DND-41 (cell line): ENCODE measurements at regions not wholly inside any gene's neighbourhood (a gene's known extent, or its start where the extent isn't known, plus 50 kb on each side); places are given as distances from the start of the nearest gene placed in this dataset.

ENCODE experiments used
- ATAC-seq: fragments of 200-7000 bp; cut with Tn5 transposase; 3 replicates; pipeline ENCODE4 v1.9.1; 2021; ENCODE audit warnings: low read depth; ENCODE audit not compliant: insufficient read depth
- DNase-seq: peaks from one replicate; pipeline ENCODE4 v3.0.0-alpha.2; 2020
- H2AFZ ChIP-seq: 2 replicates; pipeline ENCODE4 v1.6.0; 2012; ENCODE audit warnings: low read depth, low read length
- H3K27ac ChIP-seq: 2 replicates; pipeline ENCODE4 v1.5.1; 2012; ENCODE audit warnings: low read length, inconsistent platforms
- H3K27me3 ChIP-seq: fragments of 200-600 bp; sonication (generic); 2 replicates; pipeline ENCODE4 v1.6.0; 2012; ENCODE audit warnings: low read length, mild to moderate bottlenecking, inconsistent platforms; ENCODE audit not compliant: insufficient read depth, poor library complexity
- H3K36me3 ChIP-seq: 2 replicates; pipeline ENCODE4 v1.5.1; 2012; ENCODE audit warnings: low read length, inconsistent platforms; ENCODE audit not compliant: insufficient read depth
- H3K4me1 ChIP-seq: 2 replicates; pipeline ENCODE4 v1.5.1; 2012; ENCODE audit warnings: mild to moderate bottlenecking, low read length; ENCODE audit not compliant: insufficient read depth
- H3K4me2 ChIP-seq: 2 replicates; pipeline ENCODE4 v1.6.0; 2012; ENCODE audit warnings: mild to moderate bottlenecking, moderate library complexity, low read length, inconsistent platforms; ENCODE audit not compliant: insufficient read depth
- H3K4me3 ChIP-seq, 2 experiments: fragments of 200-600 bp in 1 of 2; shearing (Covaris generic) in 1 of 2; 2 replicates each; pipeline ENCODE4 v1.5.1; 2012 to 2016; ENCODE audit warnings: inconsistent platforms in 2 of 2, low read length in 2 of 2, mild to moderate bottlenecking in 2 of 2, low read depth in 1 of 2, moderate library complexity in 1 of 2
- H3K79me2 ChIP-seq: 2 replicates; pipeline ENCODE4 v1.6.0; 2012; ENCODE audit warnings: low read length, inconsistent platforms; ENCODE audit not compliant: insufficient read depth
- H3K9ac ChIP-seq: 2 replicates; pipeline ENCODE4 v1.6.0; 2012; ENCODE audit warnings: low read depth, mild to moderate bottlenecking, inconsistent platforms, low read length, moderate library complexity
- H3K9me3 ChIP-seq: 2 replicates; pipeline ENCODE4 v1.5.1; 2012; ENCODE audit warnings: low read length, moderate library complexity, mild to moderate bottlenecking, inconsistent platforms; ENCODE audit not compliant: insufficient read depth, severe bottlenecking
- H4K20me1 ChIP-seq: 2 replicates; pipeline ENCODE4 v1.6.0; 2012; ENCODE audit warnings: low read length; ENCODE audit not compliant: insufficient read depth
- EZH2 ChIP-seq: IDR thresholded peaks from 3 replicates; pipeline ENCODE4 v1.6.1; 2012; ENCODE audit warnings: borderline replicate concordance, low read depth, mild to moderate bottlenecking, moderate library complexity, low read length, inconsistent platforms; ENCODE audit not compliant: severe bottlenecking
- TF ChIP-seq, protein P1 (sequence below): IDR thresholded peaks from 2 replicates; pipeline ENCODE4 v1.5.1; 2012; ENCODE audit warnings: borderline replicate concordance, low read length, moderate library complexity, mild to moderate bottlenecking; ENCODE audit not compliant: poor library complexity, severe bottlenecking; ENCODE audit errors: extremely low read depth

GRCh38 chr14:48536318-48536717 is 860.9 kb upstream of the MDGA2 start:
- no peak for ATAC-seq
- Histone ChIP-seq H3K36me3 (no peaks in the 10 kb centered on the region), H3K27ac (no peak overlapping the region), H4K20me1 (no peaks in the 10 kb centered on the region), H3K4me2 (no peak overlapping the region), H3K9me3 (no peaks in the 10 kb centered on the region), H3K27me3 (no peaks in the 10 kb centered on the region), H3K9ac (no peak overlapping the region), H3K4me1 (no peaks in the 10 kb centered on the region), H2AFZ (no peak overlapping the region), H3K4me3 (no peak overlapping the region), H3K79me2 (no peaks in the 10 kb centered on the region)
- no peak for DNase-seq
- TF ChIP-seq EZH2, result no peak
- TF ChIP-seq, protein P1, sequence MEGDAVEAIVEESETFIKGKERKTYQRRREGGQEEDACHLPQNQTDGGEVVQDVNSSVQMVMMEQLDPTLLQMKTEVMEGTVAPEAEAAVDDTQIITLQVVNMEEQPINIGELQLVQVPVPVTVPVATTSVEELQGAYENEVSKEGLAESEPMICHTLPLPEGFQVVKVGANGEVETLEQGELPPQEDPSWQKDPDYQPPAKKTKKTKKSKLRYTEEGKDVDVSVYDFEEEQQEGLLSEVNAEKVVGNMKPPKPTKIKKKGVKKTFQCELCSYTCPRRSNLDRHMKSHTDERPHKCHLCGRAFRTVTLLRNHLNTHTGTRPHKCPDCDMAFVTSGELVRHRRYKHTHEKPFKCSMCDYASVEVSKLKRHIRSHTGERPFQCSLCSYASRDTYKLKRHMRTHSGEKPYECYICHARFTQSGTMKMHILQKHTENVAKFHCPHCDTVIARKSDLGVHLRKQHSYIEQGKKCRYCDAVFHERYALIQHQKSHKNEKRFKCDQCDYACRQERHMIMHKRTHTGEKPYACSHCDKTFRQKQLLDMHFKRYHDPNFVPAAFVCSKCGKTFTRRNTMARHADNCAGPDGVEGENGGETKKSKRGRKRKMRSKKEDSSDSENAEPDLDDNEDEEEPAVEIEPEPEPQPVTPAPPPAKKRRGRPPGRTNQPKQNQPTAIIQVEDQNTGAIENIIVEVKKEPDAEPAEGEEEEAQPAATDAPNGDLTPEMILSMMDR, result no peak

DNA sequence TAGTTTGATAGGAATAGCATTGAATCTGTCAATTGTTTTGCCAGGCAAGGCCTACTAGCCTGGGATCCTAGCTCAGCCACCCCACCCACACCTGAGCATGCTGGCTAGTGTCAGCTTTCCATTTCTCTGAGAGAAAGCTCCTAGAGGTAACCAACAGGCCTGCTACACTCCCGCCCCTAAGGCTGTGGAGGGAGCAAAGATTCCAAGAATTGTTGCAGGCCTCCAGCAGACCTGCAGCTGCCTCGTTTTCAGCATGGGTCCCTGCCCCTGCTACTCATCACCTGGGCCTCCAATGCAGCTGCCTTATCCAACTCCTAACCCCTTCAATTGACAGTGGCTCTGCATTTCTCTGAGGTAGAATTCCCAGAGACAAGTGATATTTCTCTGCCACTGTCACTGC is 852.4 kb upstream of the MDGA2 start:
- H3K4me2 ChIP-seq, result no peak overlapping the region
- no peak overlapping the region for H3K27ac ChIP-seq
- DNase-seq, result no peak
- TF ChIP-seq, protein P1, result no peak
- no peak for TF ChIP-seq EZH2
- no peaks in the 10 kb centered on the region for H3K27me3 ChIP-seq
- H2AFZ ChIP-seq, result no peak overlapping the region
- no peaks in the 10 kb centered on the region for H3K4me1 ChIP-seq
- no peaks in the 10 kb centered on the region for H3K79me2 ChIP-seq
- H3K36me3 ChIP-seq, result no peaks in the 10 kb centered on the region
- no peaks in the 10 kb centered on the region for H4K20me1 ChIP-seq
- ATAC-seq, result no peak
- H3K4me3 ChIP-seq, result no peak overlapping the region
- H3K9ac ChIP-seq, result no peak overlapping the region
- no peaks in the 10 kb centered on the region for H3K9me3 ChIP-seq

DNA sequence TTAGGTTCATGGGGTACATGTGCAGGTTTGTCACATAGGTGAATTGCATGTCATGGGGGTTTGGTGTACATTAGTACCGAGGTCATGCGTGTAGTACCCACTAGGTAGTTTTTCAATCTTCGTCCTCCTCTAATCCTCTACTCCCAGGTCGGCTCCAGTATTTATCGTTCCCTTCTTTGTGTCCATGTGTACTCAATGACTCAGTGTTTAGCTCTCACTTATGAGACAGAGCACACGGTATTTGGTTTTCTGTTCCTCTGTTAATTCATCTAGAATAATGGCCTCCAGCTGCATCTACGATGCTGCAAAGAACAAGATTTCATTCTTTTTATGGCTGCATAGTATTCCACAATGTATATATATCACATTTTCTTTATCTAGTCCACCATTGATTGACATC is 850.9 kb upstream of the MDGA2 start:
- Histone ChIP-seq H3K4me2 (no peak overlapping the region), H4K20me1 (no peaks in the 10 kb centered on the region), H3K4me1 (no peaks in the 10 kb centered on the region), H3K79me2 (no peaks in the 10 kb centered on the region), H2AFZ (no peak overlapping the region), H3K9ac (no peak overlapping the region), H3K4me3 (no peak overlapping the region), H3K9me3 (no peaks in the 10 kb centered on the region), H3K36me3 (no peaks in the 10 kb centered on the region), H3K27me3 (no peaks in the 10 kb centered on the region), H3K27ac (no peak overlapping the region)
- ATAC-seq (no peak), DNase-seq (no peak)
- TF ChIP-seq EZH2, result no peak
- TF ChIP-seq, protein P1, result no peak

- Histone ChIP-seq H3K9ac (no peak overlapping the region), H3K4me2 (no peak overlapping the region), H3K4me1 (no peaks in the 10 kb centered on the region), H2AFZ (no peak overlapping the region), H3K27ac (no peak overlapping the region), H3K27me3 (no peaks in the 10 kb centered on the region), H3K79me2 (no peaks in the 10 kb centered on the region), H4K20me1 (no peaks in the 10 kb centered on the region), H3K4me3 (no peak overlapping the region), H3K36me3 (no peaks in the 10 kb centered on the region), H3K9me3 (no peaks in the 10 kb centered on the region)
- TF ChIP-seq, protein P1, result no peak
- TF ChIP-seq EZH2, result no peak
- no peak for ATAC-seq
- no peak for DNase-seq
Measured at GRCh38 chr14:48504921-48505320, 829.5 kb upstream of the MDGA2 start.
